ENCODE measurements at regions not wholly inside any gene's neighbourhood (a gene's known extent, or its start where the extent isn't known, plus 50 kb on each side); places are given as distances from the start of the nearest gene placed in this dataset.

GRCh38 chr20:39161900-39162299 lies 199.8 kb downstream of the DHX35 start:
- TF ChIP-seq CTCF (IDR thresholded peaks at IDR 0.05) = no peak
- no peak for TF ChIP-seq POLR2A (IDR thresholded peaks at IDR 0.05)
